22Rv1 (cell line): ENCODE measurements at regions not wholly inside any gene's neighbourhood (a gene's known extent, or its start where the extent isn't known, plus 50 kb on each side); places are given as distances from the start of the nearest gene placed in this dataset.

Experiments
- ZFX ChIP-seq: fragments of 450-650 bp; IDR thresholded peaks from 2 replicates; pipeline ENCODE4 v1.6.1; 2017; ENCODE audit warnings: antibody characterized with exemption, borderline replicate concordance
- TF ChIP-seq, protein P1 (sequence below): fragments of 450-650 bp; IDR thresholded peaks from 2 replicates; pipeline ENCODE4 v1.5.1; 2017; ENCODE audit warnings: mild to moderate bottlenecking

DNA sequence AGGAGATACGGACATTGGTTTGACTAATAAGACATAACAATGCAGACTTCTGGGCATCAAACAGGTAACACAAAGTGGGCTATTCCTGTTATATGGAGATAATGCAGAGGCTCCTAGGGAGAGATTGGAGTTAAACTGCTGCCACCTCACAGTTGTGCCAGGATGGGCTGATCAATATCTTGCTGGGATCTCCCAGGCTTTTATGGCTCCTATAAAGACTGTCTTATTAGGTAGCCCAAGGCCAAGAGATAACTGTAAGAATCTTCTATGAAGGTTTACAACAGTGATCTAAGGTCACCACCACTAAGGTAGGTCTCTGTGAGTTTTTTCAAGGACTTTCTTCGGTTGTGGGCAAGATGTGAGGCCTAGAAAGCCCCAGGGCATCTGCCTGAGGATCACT, 345.8 kb downstream of the KLF5 start:
- TF ChIP-seq, protein P1, sequence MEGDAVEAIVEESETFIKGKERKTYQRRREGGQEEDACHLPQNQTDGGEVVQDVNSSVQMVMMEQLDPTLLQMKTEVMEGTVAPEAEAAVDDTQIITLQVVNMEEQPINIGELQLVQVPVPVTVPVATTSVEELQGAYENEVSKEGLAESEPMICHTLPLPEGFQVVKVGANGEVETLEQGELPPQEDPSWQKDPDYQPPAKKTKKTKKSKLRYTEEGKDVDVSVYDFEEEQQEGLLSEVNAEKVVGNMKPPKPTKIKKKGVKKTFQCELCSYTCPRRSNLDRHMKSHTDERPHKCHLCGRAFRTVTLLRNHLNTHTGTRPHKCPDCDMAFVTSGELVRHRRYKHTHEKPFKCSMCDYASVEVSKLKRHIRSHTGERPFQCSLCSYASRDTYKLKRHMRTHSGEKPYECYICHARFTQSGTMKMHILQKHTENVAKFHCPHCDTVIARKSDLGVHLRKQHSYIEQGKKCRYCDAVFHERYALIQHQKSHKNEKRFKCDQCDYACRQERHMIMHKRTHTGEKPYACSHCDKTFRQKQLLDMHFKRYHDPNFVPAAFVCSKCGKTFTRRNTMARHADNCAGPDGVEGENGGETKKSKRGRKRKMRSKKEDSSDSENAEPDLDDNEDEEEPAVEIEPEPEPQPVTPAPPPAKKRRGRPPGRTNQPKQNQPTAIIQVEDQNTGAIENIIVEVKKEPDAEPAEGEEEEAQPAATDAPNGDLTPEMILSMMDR = no peak
- TF ChIP-seq ZFX = no peak
